ENCODE measurements at regions not wholly inside any gene's neighbourhood (a gene's known extent, or its start where the extent isn't known, plus 50 kb on each side); places are given as distances from the start of the nearest gene placed in this dataset.

DNA sequence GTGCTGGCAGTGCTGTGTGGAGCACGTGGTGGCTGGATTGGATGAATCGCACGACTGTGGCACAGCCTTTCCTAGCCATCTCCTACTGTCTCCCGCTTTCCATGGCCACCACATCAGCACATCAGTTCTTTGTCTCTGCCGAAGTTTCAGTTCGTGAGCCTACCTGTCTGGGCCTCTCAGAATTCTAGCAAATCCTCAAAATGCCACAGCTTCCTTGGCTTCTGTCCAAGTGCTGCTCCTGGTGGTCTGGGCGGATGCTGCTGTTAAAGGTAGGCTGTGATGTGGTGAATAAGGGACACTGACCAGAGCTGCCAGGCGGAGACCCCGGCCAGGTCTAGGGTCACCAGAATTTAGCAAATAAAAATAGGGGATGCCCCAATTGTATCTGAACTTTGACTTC is 237.4 kb downstream of the LPIN1 start:
- dilution Hi-C loops (cut with MboI; ENCODE audit: extremely low pct_ligation_motif_present, low sequenced_read_pairs), result no loop called here
- H3K9ac ChIP-seq (replicated peaks; ENCODE audit: extremely low read depth, insufficient read depth, low read length), result no peak overlapping the region
- no peak overlapping the region for H3K27ac ChIP-seq (ENCODE audit: insufficient read depth, low read depth, low read length)
- H3K36me3 ChIP-seq (ENCODE audit: control insufficient read depth in 2 of 2, extremely low read depth in 1 of 2, insufficient read depth in 2 of 2, low read length in 2 of 2), result no peaks in the 10 kb centered on the region
- H3K27me3 ChIP-seq (ENCODE audit: control insufficient read depth in 2 of 2, insufficient read depth in 2 of 2, low read length in 2 of 2), result no peaks in the 10 kb centered on the region
- no peaks in the 10 kb centered on the region for H3K79me2 ChIP-seq (ENCODE audit: control insufficient read depth, insufficient read depth, low read length)
- ChIA-PET POLR2A (no interaction called here), CTCF (interaction anchor here (1.1 kb wide), 1 partner anchor 1023 kb away, joined by 3 read pairs; no protein-coding TSS in a partner anchor)
- no peaks in the 10 kb centered on the region for H4K20me1 ChIP-seq (replicated peaks; ENCODE audit: control insufficient read depth, extremely low read depth, insufficient read depth, low read length)
- DNase-seq (ENCODE audit: low read depth, low spot score), result no peak
- H3K4me2 ChIP-seq (ENCODE audit: insufficient read depth, low read length), result no peak overlapping the region
- H3K9me1 ChIP-seq (replicated peaks; ENCODE audit: control insufficient read depth, extremely low read depth, insufficient read depth, low read length), result no peaks in the 10 kb centered on the region
- no peaks in the 10 kb centered on the region for H3K4me1 ChIP-seq (ENCODE audit: control insufficient read depth, extremely low read depth, insufficient read depth, low read length)
- intact Hi-C loops (cut with micrococcal nuclease), result no loop called here
- TF ChIP-seq MYC (IDR thresholded peaks at IDR 0.05; ENCODE audit: low read depth, low read length) (no peak), EZH2 (IDR thresholded peaks at IDR 0.05; ENCODE audit: borderline replicate concordance, low read depth, low read length, severe bottlenecking) (no peak), POLR2AphosphoS5 (IDR thresholded peaks at IDR 0.05; ENCODE audit: insufficient read depth, low read depth, low read length) (no peak), FOS (IDR thresholded peaks at IDR 0.05; ENCODE audit: borderline replicate concordance, insufficient read depth, low read length) (no peak), POLR2A (IDR thresholded peaks at IDR 0.05; ENCODE audit: low read depth, low read length) (no peak), GATA2 (IDR thresholded peaks at IDR 0.05; ENCODE audit: insufficient read depth, insufficient read length, low read depth, low read length) (no peak), JUN (IDR thresholded peaks at IDR 0.05; ENCODE audit: borderline replicate concordance, insufficient read depth, insufficient read length, low read depth) (no peak)
- TF ChIP-seq, protein P1, sequence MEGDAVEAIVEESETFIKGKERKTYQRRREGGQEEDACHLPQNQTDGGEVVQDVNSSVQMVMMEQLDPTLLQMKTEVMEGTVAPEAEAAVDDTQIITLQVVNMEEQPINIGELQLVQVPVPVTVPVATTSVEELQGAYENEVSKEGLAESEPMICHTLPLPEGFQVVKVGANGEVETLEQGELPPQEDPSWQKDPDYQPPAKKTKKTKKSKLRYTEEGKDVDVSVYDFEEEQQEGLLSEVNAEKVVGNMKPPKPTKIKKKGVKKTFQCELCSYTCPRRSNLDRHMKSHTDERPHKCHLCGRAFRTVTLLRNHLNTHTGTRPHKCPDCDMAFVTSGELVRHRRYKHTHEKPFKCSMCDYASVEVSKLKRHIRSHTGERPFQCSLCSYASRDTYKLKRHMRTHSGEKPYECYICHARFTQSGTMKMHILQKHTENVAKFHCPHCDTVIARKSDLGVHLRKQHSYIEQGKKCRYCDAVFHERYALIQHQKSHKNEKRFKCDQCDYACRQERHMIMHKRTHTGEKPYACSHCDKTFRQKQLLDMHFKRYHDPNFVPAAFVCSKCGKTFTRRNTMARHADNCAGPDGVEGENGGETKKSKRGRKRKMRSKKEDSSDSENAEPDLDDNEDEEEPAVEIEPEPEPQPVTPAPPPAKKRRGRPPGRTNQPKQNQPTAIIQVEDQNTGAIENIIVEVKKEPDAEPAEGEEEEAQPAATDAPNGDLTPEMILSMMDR (IDR thresholded peaks at IDR 0.05; ENCODE audit: extremely low read depth in 1 of 2, insufficient read depth in 1 of 2, low read depth in 1 of 2, low read length in 2 of 2), result no peak
- TF ChIP-seq, protein P2, sequence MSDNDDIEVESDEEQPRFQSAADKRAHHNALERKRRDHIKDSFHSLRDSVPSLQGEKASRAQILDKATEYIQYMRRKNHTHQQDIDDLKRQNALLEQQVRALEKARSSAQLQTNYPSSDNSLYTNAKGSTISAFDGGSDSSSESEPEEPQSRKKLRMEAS (IDR thresholded peaks at IDR 0.05; ENCODE audit: insufficient read depth, insufficient read length), result no peak
- H2AFZ ChIP-seq (ENCODE audit: low read depth, low read length), result no peak overlapping the region
- BruUV-seq (replicated peaks), result no TSS peak
- no peak for FAIRE-seq
- no peaks in the 10 kb centered on the region for H3K9me3 ChIP-seq (replicated peaks; ENCODE audit: control insufficient read depth, insufficient read depth, low read length)
- H3K4me3 ChIP-seq (replicated peaks in 1 of 3; ENCODE audit: insufficient read depth in 1 of 3, low read depth in 1 of 3, low read length in 3 of 3), result no peak overlapping the region

Data from endothelial cell of umbilical vein (primary cell).